GM21786 (cell line): ENCODE measurements at regions not wholly inside any gene's neighbourhood (a gene's known extent, or its start where the extent isn't known, plus 50 kb on each side); places are given as distances from the start of the nearest gene placed in this dataset.

ENCODE experiments used
- ATAC-seq: cut with Tn5 transposase; IDR thresholded peaks from one replicate; pipeline ENCODE4 v1.9.1; 2021; ENCODE audit not compliant: unreplicated experiment

GRCh38 chr6:4563156-4563555 is 213.0 kb upstream of the CDYL start:
- ATAC-seq: no peak

GRCh38 chr6:4561773-4562400 is 214.3 kb upstream of the CDYL start:
- ATAC-seq: no peak

- ATAC-seq: no peak
Measured at GRCh38 chr6:4561078-4561435, 215.1 kb upstream of the CDYL start.

GRCh38 chr6:4560221-4561077 is 215.8 kb upstream of the CDYL start:
- ATAC-seq: no peak

GRCh38 chr6:4559281-4559875 is 216.8 kb upstream of the CDYL start:
- no peak for ATAC-seq

GRCh38 chr6:4554645-4555044 is 221.6 kb upstream of the CDYL start:
- no peak for ATAC-seq

- no peak for ATAC-seq
Measured at GRCh38 chr6:4553387-4553786, 222.8 kb upstream of the CDYL start.

- no peak for ATAC-seq
Measured at GRCh38 chr6:4550227-4550597, 226.0 kb upstream of the CDYL start.

- no peak for ATAC-seq
Measured at GRCh38 chr6:4549556-4550226, 226.5 kb upstream of the CDYL start.

- ATAC-seq: no peak
Measured at GRCh38 chr6:4545893-4546292, 230.3 kb upstream of the CDYL start.

GRCh38 chr6:4543596-4543995 is 232.6 kb upstream of the CDYL start:
- no peak for ATAC-seq

- ATAC-seq: no peak
Measured at GRCh38 chr6:4533576-4533975, 242.6 kb upstream of the CDYL start.

- no peak for ATAC-seq
Measured at GRCh38 chr6:4531406-4531805, 244.8 kb upstream of the CDYL start.

GRCh38 chr6:4522453-4522852 is 253.8 kb upstream of the CDYL start:
- ATAC-seq: no peak

- no peak for ATAC-seq
Measured at GRCh38 chr6:4521070-4521469, 255.1 kb upstream of the CDYL start.

- ATAC-seq: no peak
Measured at GRCh38 chr6:4518506-4518905, 257.7 kb upstream of the CDYL start.

- no peak for ATAC-seq
Measured at GRCh38 chr6:4516206-4516605, 260.0 kb upstream of the CDYL start.

- no peak for ATAC-seq
Measured at GRCh38 chr6:4513561-4513960, 262.6 kb upstream of the CDYL start.

GRCh38 chr6:4512051-4512471 is 264.1 kb upstream of the CDYL start:
- no peak for ATAC-seq

- no peak for ATAC-seq
Measured at GRCh38 chr6:4511641-4512020, 264.6 kb upstream of the CDYL start.

GRCh38 chr6:4510906-4511640 is 265.1 kb upstream of the CDYL start:
- no peak for ATAC-seq
